SJSA1 (cell line): ENCODE measurements at regions not wholly inside any gene's neighbourhood (a gene's known extent, or its start where the extent isn't known, plus 50 kb on each side); places are given as distances from the start of the nearest gene placed in this dataset.

ENCODE experiments used
- DNase-seq, 2 experiments: peaks; one replicate each; pipeline ENCODE4 v3.0.0-alpha.2; 2015 to 2020; ENCODE audit warnings: low spot score in 2 of 2, low read depth in 1 of 2
- H3K27ac ChIP-seq: fragments of 250-450 bp; sonication (Bioruptor Pico); 2 replicates; pipeline ENCODE4 v1.5.1; 2020; ENCODE audit warnings: mild to moderate bottlenecking, moderate library complexity
- H3K27me3 ChIP-seq: fragments of 250-450 bp; sonication (Bioruptor Pico); replicated peaks from 2 replicates; pipeline ENCODE4 v1.5.1; 2020; ENCODE audit warnings: mild to moderate bottlenecking, moderate library complexity
- H3K36me3 ChIP-seq: fragments of 250-450 bp; sonication (Bioruptor Pico); 2 replicates; pipeline ENCODE4 v1.5.1; 2020; ENCODE audit warnings: mild to moderate bottlenecking
- H3K4me1 ChIP-seq: fragments of 250-450 bp; sonication (Bioruptor Pico); replicated peaks from 2 replicates; pipeline ENCODE4 v1.6.1; 2021; ENCODE audit warnings: mild to moderate bottlenecking
- H3K4me3 ChIP-seq: fragments of 250-450 bp; sonication (Bioruptor Pico); 2 replicates; pipeline ENCODE4 v1.5.1; 2020; ENCODE audit warnings: mild to moderate bottlenecking
- H3K9me3 ChIP-seq: fragments of 250-450 bp; sonication (Bioruptor Pico); replicated peaks from 2 replicates; pipeline ENCODE4 v1.5.1; 2020; ENCODE audit warnings: mild to moderate bottlenecking

GRCh38 chr22:49100773-49101172, 726.9 kb downstream of the BRD1 start:
- Histone ChIP-seq H3K27me3 (no peaks in the 10 kb centered on the region), H3K27ac (no peak overlapping the region), H3K4me3 (no peak overlapping the region), H3K9me3 (peaks cover 8% of the 10 kb centered on the region; the same call in 1 of the 2 replicates), H3K36me3 (no peaks in the 10 kb centered on the region), H3K4me1 (no peaks in the 10 kb centered on the region)
- no peak for DNase-seq

DNA sequence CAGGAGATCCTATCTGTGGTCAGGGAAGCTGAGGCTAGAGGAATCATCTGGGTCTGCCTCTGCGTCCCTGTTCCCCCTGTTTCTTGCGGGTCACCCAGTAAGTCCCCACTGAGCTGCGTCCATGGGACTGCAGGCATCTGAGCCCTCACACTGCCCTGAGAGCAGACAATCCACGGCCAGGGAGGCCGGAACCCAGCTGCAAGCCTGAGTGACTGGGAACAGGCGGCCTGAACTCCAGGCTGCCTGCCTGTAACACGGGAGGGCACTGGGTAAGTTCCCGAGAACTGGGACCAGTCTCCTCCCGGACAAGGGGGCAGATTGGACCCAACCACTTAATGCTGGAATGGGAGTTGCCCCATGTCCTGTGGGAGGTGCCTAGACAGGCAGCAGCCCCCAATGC, 727.4 kb downstream of the BRD1 start:
- H3K9me3 ChIP-seq, result peaks cover 8% of the 10 kb centered on the region; the same call in 1 of the 2 replicates
- H3K27me3 ChIP-seq, result no peaks in the 10 kb centered on the region
- H3K4me3 ChIP-seq, result no peak overlapping the region
- no peak overlapping the region for H3K27ac ChIP-seq
- DNase-seq, result no peak
- H3K4me1 ChIP-seq, result no peaks in the 10 kb centered on the region
- H3K36me3 ChIP-seq, result no peaks in the 10 kb centered on the region

DNA sequence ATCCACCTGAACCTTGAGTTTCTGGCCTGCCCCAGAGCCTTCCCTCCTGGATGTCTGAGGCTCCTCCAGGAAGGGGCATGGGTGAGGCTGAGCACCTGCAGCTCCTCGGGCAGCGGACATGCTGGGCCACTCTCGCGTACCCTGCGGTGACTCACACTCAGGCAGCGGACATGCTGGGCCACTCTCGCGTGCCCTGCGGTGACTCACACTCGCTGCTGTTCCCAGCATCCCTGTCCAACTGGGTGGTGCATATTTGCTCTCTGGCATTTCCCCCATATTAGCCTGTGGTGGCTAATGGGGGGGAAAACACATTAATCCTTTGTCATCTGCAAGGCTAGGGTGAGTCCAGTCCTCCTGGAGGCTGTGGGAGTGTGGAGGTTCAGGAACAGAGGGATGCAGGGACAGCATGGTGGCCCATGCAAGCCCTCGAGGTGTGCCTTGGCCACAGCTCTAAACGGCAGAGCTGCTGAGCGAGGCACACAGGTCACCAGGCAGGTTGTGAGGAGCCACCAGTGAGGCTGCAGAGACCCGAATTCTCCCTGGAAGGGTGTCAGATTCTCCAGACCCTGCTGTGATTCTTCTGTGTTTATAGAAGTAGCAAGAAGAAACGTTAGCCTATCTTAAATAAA, 728.1 kb downstream of the BRD1 start:
- Histone ChIP-seq H3K36me3 (no peaks in the 10 kb centered on the region), H3K9me3 (peaks cover 8% of the 10 kb centered on the region; the same call in 1 of the 2 replicates), H3K27ac (no peak overlapping the region), H3K4me1 (no peaks in the 10 kb centered on the region), H3K27me3 (no peaks in the 10 kb centered on the region), H3K4me3 (no peak overlapping the region)
- no peak for DNase-seq

GRCh38 chr22:49099089-49099488, 728.6 kb downstream of the BRD1 start:
- Histone ChIP-seq H3K27ac (no peak overlapping the region), H3K9me3 (peaks cover 8% of the 10 kb centered on the region; the same call in 1 of the 2 replicates), H3K4me1 (no peaks in the 10 kb centered on the region), H3K4me3 (no peak overlapping the region), H3K27me3 (no peaks in the 10 kb centered on the region), H3K36me3 (no peaks in the 10 kb centered on the region)
- no peak for DNase-seq

- no peak for DNase-seq
- no peak overlapping the region for H3K4me3 ChIP-seq
- H3K27me3 ChIP-seq, result no peaks in the 10 kb centered on the region
- H3K36me3 ChIP-seq, result no peaks in the 10 kb centered on the region
- no peaks in the 10 kb centered on the region for H3K4me1 ChIP-seq
- peaks cover 8% of the 10 kb centered on the region for H3K9me3 ChIP-seq
- no peak overlapping the region for H3K27ac ChIP-seq
These were observed 729.7 kb downstream of the BRD1 start for GRCh38 chr22:49097966-49098365.

GRCh38 chr22:49097171-49097925, 730.3 kb downstream of the BRD1 start:
- Histone ChIP-seq H3K9me3 (peaks cover 11% of the 10 kb centered on the region), H3K27me3 (no peaks in the 10 kb centered on the region), H3K4me3 (no peak overlapping the region), H3K4me1 (no peaks in the 10 kb centered on the region), H3K27ac (no peak overlapping the region), H3K36me3 (no peaks in the 10 kb centered on the region)
- no peak for DNase-seq

- peaks cover 11% of the 10 kb centered on the region for H3K9me3 ChIP-seq
These were observed 731.2 kb downstream of the BRD1 start for GRCh38 chr22:49096476-49096875.

GRCh38 chr22:49095366-49095765, 732.3 kb downstream of the BRD1 start:
- H3K9me3 ChIP-seq, result peaks cover 11% of the 10 kb centered on the region
- H3K27me3 ChIP-seq, result no peaks in the 10 kb centered on the region
- DNase-seq, result no peak
- H3K4me1 ChIP-seq, result no peaks in the 10 kb centered on the region
- no peak overlapping the region for H3K27ac ChIP-seq
- H3K36me3 ChIP-seq, result no peaks in the 10 kb centered on the region
- no peak overlapping the region for H3K4me3 ChIP-seq

More at GRCh38 chr22:49096476-49096875, 731.2 kb downstream of the BRD1 start:
- H3K36me3 ChIP-seq, result no peaks in the 10 kb centered on the region
- DNase-seq, result no peak
- no peak overlapping the region for H3K27ac ChIP-seq
- H3K27me3 ChIP-seq, result no peaks in the 10 kb centered on the region
- no peak overlapping the region for H3K4me3 ChIP-seq
- no peaks in the 10 kb centered on the region for H3K4me1 ChIP-seq

- H3K9me3 ChIP-seq, result peaks cover 10% of the 10 kb centered on the region
- H3K4me1 ChIP-seq, result no peaks in the 10 kb centered on the region
- no peaks in the 10 kb centered on the region for H3K36me3 ChIP-seq
- no peak for DNase-seq
- H3K4me3 ChIP-seq, result no peak overlapping the region
- no peak overlapping the region for H3K27ac ChIP-seq
- no peaks in the 10 kb centered on the region for H3K27me3 ChIP-seq
These were observed 732.8 kb downstream of the BRD1 start for GRCh38 chr22:49094858-49095257.

DNA sequence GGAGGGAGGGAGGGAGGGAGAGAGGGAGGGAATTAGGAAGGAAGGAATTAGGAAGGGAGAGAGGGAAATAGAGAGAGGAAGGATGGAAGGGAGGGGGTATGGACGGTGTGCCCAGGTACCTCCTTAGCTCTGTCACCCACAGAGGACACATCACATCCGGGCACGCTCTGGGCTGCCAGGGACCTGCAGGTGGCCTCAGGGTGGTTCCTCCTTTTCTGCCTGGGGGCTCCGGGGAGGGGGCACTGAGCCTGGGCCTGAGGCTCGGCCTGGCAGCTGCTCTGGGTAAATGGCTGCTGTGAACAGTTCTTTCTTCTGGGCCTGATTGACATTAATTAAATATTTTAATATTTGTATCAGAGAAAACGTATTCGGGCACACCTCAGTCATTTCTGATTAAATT, 733.5 kb downstream of the BRD1 start:
- DNase-seq, result no peak

GRCh38 chr22:49093192-49093880, 734.3 kb downstream of the BRD1 start:
- Histone ChIP-seq H3K36me3 (no peaks in the 10 kb centered on the region), H3K9me3 (peaks cover 11% of the 10 kb centered on the region; the same call in 1 of the 2 replicates), H3K4me3 (no peak overlapping the region), H3K4me1 (no peaks in the 10 kb centered on the region), H3K27me3 (no peaks in the 10 kb centered on the region), H3K27ac (no peak overlapping the region)
- no peak for DNase-seq

More for the DNA sequence above, 733.5 kb downstream of the BRD1 start:
- Histone ChIP-seq H3K27me3 (no peaks in the 10 kb centered on the region), H3K4me3 (no peak overlapping the region), H3K4me1 (no peaks in the 10 kb centered on the region), H3K27ac (no peak overlapping the region), H3K36me3 (no peaks in the 10 kb centered on the region), H3K9me3 (peaks cover 11% of the 10 kb centered on the region)

DNA sequence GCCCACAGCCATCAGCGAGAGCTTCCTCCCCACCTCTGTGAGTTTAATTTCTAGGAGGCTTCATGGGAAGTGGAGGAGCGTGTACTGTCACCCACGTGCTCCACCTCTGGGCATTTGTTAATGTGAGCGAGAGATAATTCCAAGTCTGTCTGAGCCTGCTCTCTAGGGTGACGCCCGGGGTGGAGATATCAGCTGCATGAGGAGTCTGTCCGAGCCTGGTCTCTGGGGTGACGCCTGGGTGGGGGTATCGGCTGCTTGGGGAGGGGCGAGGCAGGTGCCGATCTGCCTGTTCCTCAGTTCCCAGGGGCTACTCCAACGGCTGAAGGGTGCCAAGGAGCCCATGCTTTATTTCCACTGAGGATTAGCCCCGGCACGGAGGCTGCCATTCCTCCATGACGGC, 735.0 kb downstream of the BRD1 start:
- Histone ChIP-seq H3K27ac (no peak overlapping the region), H3K36me3 (no peaks in the 10 kb centered on the region), H3K4me3 (no peak overlapping the region), H3K27me3 (no peaks in the 10 kb centered on the region), H3K9me3 (peaks cover 11% of the 10 kb centered on the region; the same call in 1 of the 2 replicates), H3K4me1 (no peaks in the 10 kb centered on the region)
- DNase-seq, result no peak

- Histone ChIP-seq H3K27ac (no peak overlapping the region), H3K27me3 (no peaks in the 10 kb centered on the region), H3K4me1 (no peaks in the 10 kb centered on the region), H3K36me3 (no peaks in the 10 kb centered on the region), H3K9me3 (peaks cover 11% of the 10 kb centered on the region; the same call in 1 of the 2 replicates), H3K4me3 (no peak overlapping the region)
- no peak for DNase-seq
These were observed 735.6 kb downstream of the BRD1 start for GRCh38 chr22:49091917-49092545.
